DOHH2 (cell line): ENCODE measurements at regions not wholly inside any gene's neighbourhood (a gene's known extent, or its start where the extent isn't known, plus 50 kb on each side); places are given as distances from the start of the nearest gene placed in this dataset.

Experiments used
- H3F3A ChIP-seq: fragments of 200-600 bp; sonication (generic), shearing (Covaris generic); 2 replicates; pipeline ENCODE4 v1.6.0; 2016; ENCODE audit warnings: antibody characterized with exemption, mild to moderate bottlenecking; ENCODE audit not compliant: control insufficient read depth, insufficient read depth
- H3K27ac ChIP-seq: fragments of 200-600 bp; sonication (generic); 2 replicates; pipeline ENCODE4 v1.5.1; 2014; ENCODE audit warnings: low read depth, mild to moderate bottlenecking, low read length, moderate library complexity
- H3K27me3 ChIP-seq: fragments of 200-600 bp; sonication (generic); 2 replicates; pipeline ENCODE4 v1.6.1; 2014; ENCODE audit warnings: mild to moderate bottlenecking, low read length, mixed read lengths; ENCODE audit not compliant: control insufficient read depth
- H3K36me3 ChIP-seq: fragments of 200-600 bp; sonication (generic); 2 replicates; pipeline ENCODE4 v1.6.1; 2014; ENCODE audit warnings: mild to moderate bottlenecking, low read length, moderate library complexity, mixed read lengths; ENCODE audit not compliant: control insufficient read depth
- H3K4me1 ChIP-seq: fragments of 200-600 bp; sonication (generic); 2 replicates; pipeline ENCODE4 v1.6.1; 2014; ENCODE audit warnings: mild to moderate bottlenecking, low read length, mixed read lengths; ENCODE audit not compliant: control insufficient read depth
- H3K4me2 ChIP-seq: fragments of 200-600 bp; sonication (generic); 2 replicates; pipeline ENCODE4 v1.6.0; 2014; ENCODE audit warnings: mild to moderate bottlenecking, low read length, moderate library complexity
- H3K4me3 ChIP-seq: fragments of 200-600 bp; sonication (generic); 2 replicates; pipeline ENCODE4 v1.5.1; 2014; ENCODE audit warnings: mild to moderate bottlenecking, low read length, mixed read lengths
- H3K79me2 ChIP-seq: fragments of 200-600 bp; sonication (generic); 2 replicates; pipeline ENCODE4 v1.6.1; 2014; ENCODE audit warnings: mild to moderate bottlenecking, low read length, mixed read lengths; ENCODE audit not compliant: control insufficient read depth
- H3K9me2 ChIP-seq: fragments of 200-600 bp; sonication (generic); replicated peaks from 2 replicates; pipeline ENCODE4 v1.6.1; 2014; ENCODE audit warnings: mild to moderate bottlenecking, low read length, mixed read lengths; ENCODE audit not compliant: control insufficient read depth
- H3K9me3 ChIP-seq: fragments of 200-600 bp; sonication (generic); 2 replicates; pipeline ENCODE4 v1.6.1; 2014; ENCODE audit warnings: antibody characterized with exemption, low read length, mixed read lengths; ENCODE audit not compliant: control insufficient read depth, insufficient read depth
- H4K20me1 ChIP-seq: fragments of 200-600 bp; sonication (generic); 2 replicates; pipeline ENCODE4 v1.6.0; 2014; ENCODE audit warnings: low read depth, mild to moderate bottlenecking, antibody characterized with exemption, low read length, moderate library complexity; ENCODE audit not compliant: control insufficient read depth, insufficient read depth
- CTCF ChIP-seq: fragments of 200-600 bp; sonication (generic); IDR thresholded peaks from one replicate; pipeline ENCODE4 v1.5.1; 2014; ENCODE audit warnings: antibody characterized with exemption, mild to moderate bottlenecking, low read depth, low read length; ENCODE audit not compliant: poor library complexity, severe bottlenecking
- EZH2phosphoT487 ChIP-seq: fragments of 200-600 bp; sonication (generic); IDR thresholded peaks from 2 replicates; pipeline ENCODE4 v1.6.1; 2017; ENCODE audit warnings: borderline replicate concordance, mild to moderate bottlenecking, antibody characterized with exemption, low read length, moderate library complexity, mixed read lengths

GRCh38 chr10:6648894-6649720 lies 69.0 kb upstream of the PRKCQ start:
- Histone ChIP-seq H3K9me2 (no peaks in the 10 kb centered on the region), H3K4me1 (no peaks in the 10 kb centered on the region), H3K27me3 (no peaks in the 10 kb centered on the region), H3F3A (no peaks in the 10 kb centered on the region), H4K20me1 (no peaks in the 10 kb centered on the region), H3K27ac (no peak overlapping the region), H3K9me3 (no peaks in the 10 kb centered on the region), H3K4me3 (no peak overlapping the region), H3K4me2 (no peak overlapping the region), H3K79me2 (no peaks in the 10 kb centered on the region), H3K36me3 (no peaks in the 10 kb centered on the region)
- TF ChIP-seq CTCF (no peak), EZH2phosphoT487 (no peak)

DNA sequence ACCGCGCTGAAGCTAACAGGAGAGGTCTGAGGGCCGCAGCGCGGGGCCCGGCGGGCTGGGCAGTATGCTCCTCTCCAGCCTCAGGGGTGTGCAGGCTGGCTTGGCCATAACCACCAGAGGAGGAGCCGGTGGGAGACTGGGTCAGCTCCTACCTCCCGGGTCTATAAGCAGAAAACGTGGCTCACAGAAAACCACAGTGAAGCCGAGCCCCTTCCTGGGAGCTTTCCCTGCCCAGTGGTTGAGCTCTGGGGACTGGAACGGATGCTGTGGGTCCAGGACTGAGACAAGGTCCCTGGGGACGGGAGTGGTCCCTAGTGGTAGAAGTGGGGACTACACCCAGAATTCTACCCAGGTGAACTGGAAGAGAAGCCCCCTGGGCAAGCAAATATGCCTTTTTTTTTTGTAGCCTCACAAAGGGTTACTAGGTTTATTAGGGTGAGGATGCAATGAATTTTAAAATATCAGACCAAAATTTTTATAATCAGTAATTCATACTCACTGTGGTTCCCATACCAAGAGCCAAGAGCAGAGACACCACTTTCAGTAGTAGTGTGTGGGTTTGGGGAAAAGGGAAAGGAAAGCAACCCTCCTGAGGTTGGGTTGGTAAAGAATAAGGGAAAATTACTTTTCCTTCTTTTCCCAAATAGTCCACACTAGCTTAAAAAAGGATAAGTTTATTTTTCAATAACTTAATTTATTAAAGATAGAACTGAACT lies 67.9 kb upstream of the PRKCQ start:
- no peaks in the 10 kb centered on the region for H3K36me3 ChIP-seq
- H3K4me1 ChIP-seq, result no peaks in the 10 kb centered on the region
- no peaks in the 10 kb centered on the region for H3K27me3 ChIP-seq
- H4K20me1 ChIP-seq, result no peaks in the 10 kb centered on the region
- no peaks in the 10 kb centered on the region for H3K9me3 ChIP-seq
- TF ChIP-seq CTCF (peak; percentile 78), EZH2phosphoT487 (no peak)
- H3K4me2 ChIP-seq, result no peak overlapping the region
- no peaks in the 10 kb centered on the region for H3F3A ChIP-seq
- H3K9me2 ChIP-seq, result no peaks in the 10 kb centered on the region
- no peak overlapping the region for H3K27ac ChIP-seq
- H3K79me2 ChIP-seq, result no peaks in the 10 kb centered on the region
- H3K4me3 ChIP-seq, result no peak overlapping the region

GRCh38 chr10:6643962-6644361 lies 63.9 kb upstream of the PRKCQ start:
- Histone ChIP-seq H3K4me3 (no peak overlapping the region), H3F3A (no peaks in the 10 kb centered on the region)

More at GRCh38 chr10:6643962-6644361, 63.9 kb upstream of the PRKCQ start:
- TF ChIP-seq CTCF (no peak), EZH2phosphoT487 (no peak)
- Histone ChIP-seq H3K27me3 (no peaks in the 10 kb centered on the region), H3K4me1 (no peaks in the 10 kb centered on the region), H3K27ac (no peak overlapping the region), H3K9me3 (no peaks in the 10 kb centered on the region), H3K4me2 (no peak overlapping the region), H3K9me2 (no peaks in the 10 kb centered on the region), H3K79me2 (no peaks in the 10 kb centered on the region), H3K36me3 (no peaks in the 10 kb centered on the region), H4K20me1 (no peaks in the 10 kb centered on the region)
